ENCODE measurements at regions not wholly inside any gene's neighbourhood (a gene's known extent, or its start where the extent isn't known, plus 50 kb on each side); places are given as distances from the start of the nearest gene placed in this dataset.

- TF ChIP-seq RERE (CRISPR knock-in tag; IDR thresholded peaks at IDR 0.05; ENCODE audit: borderline replicate concordance) (no peak), SOX6 (IDR thresholded peaks at IDR 0.05) (no peak)
Measured at GRCh38 chr7:42740408-42740807, 171.5 kb downstream of the C7orf25 start (continued).

- ChIA-PET CTCF (ENCODE audit: low intra/inter-chr PET ratio) (no interaction called here), POLR2A (no interaction called here)
- Histone ChIP-seq H3K36me3 (ENCODE audit: control insufficient read depth, insufficient read depth, low read length) (no peaks in the 10 kb centered on the region), H4K20me1 (replicated peaks; ENCODE audit: control insufficient read depth, insufficient read depth, low read length) (no peaks in the 10 kb centered on the region), H3K27ac (ENCODE audit: extremely low read depth, low read depth, low read length) (no peak overlapping the region), H3K4me3 (no peak overlapping the region), H2AFZ (ENCODE audit: low read depth, low read length) (no peak overlapping the region), H3K9me1 (ENCODE audit: control insufficient read depth, insufficient read depth, low read length) (no peaks in the 10 kb centered on the region), H3K9me3 (replicated peaks; ENCODE audit: control insufficient read depth, insufficient read depth, low read depth, low read length) (no peaks in the 10 kb centered on the region), H3K4me1 (replicated peaks in 1 of 2; ENCODE audit: control insufficient read depth in 2 of 2, insufficient read depth in 2 of 2, low read length in 2 of 2) (no peaks in the 10 kb centered on the region), H3K27me3 (ENCODE audit: control insufficient read depth in 2 of 2, insufficient read depth in 2 of 2, low read length in 2 of 2) (no peaks in the 10 kb centered on the region), H3K79me2 (ENCODE audit: control insufficient read depth, insufficient read depth, low read length) (no peaks in the 10 kb centered on the region), H3K9ac (ENCODE audit: insufficient read depth in 1 of 2, low read depth in 2 of 2, low read length in 2 of 2) (no peak overlapping the region), H3K4me2 (ENCODE audit: insufficient read depth, low read length) (no peak overlapping the region)
- ATAC-seq = no peak
- FAIRE-seq = no peak
- DNase-seq (ENCODE audit: extremely low read depth in 1 of 4, low spot score in 3 of 4) = no peak
- TF ChIP-seq SPI1 (IDR thresholded peaks at IDR 0.05; ENCODE audit: borderline replicate concordance, low read depth, low read length) (no peak), HDGF (IDR thresholded peaks at IDR 0.05) (no peak), MAX (CRISPR knock-in tag; IDR thresholded peaks at IDR 0.05) (no peak), IRF9 (tag; IDR thresholded peaks at IDR 0.05) (no peak), ZNF134 (CRISPR knock-in tag; conservative IDR thresholded peaks at IDR 0.05) (no peak), FOS (IDR thresholded peaks at IDR 0.05; ENCODE audit: extremely low read depth, insufficient read length) (no peak)
- intact Hi-C loops (cut with micrococcal nuclease) = no loop called here
- in situ Hi-C loops (cut with MboI) = no loop called here
- 0% methylated on average over 8 of the region's 8 CpGs for WGBS (ENCODE audit: insufficient coverage, low coverage, missing lambda C conversion rate)
- BruUV-seq (replicated peaks) = no TSS peak
Measured at GRCh38 chr7:42739638-42740037, 172.2 kb downstream of the C7orf25 start.

Measured in K562 (cell line).